ENCODE measurements at regions not wholly inside any gene's neighbourhood (a gene's known extent, or its start where the extent isn't known, plus 50 kb on each side); places are given as distances from the start of the nearest gene placed in this dataset.

- Histone ChIP-seq H3K36me3 (replicated peaks; ENCODE audit: insufficient read depth, low read depth) (no peaks in the 10 kb centered on the region), H3K4me2 (no peak overlapping the region)
- 80% methylated on average over 6 of the region's 6 CpGs for WGBS (ENCODE audit: low lambda C conversion rate, missing lambda C conversion rate)
These were observed 313.4 kb downstream of the SPATA17 start for GRCh38 chr1:217944550-217944949.

GRCh38 chr1:217946511-217946910 is 315.4 kb downstream of the SPATA17 start:
- 93% methylated on average over 8 of the region's 8 CpGs for WGBS (ENCODE audit: low lambda C conversion rate, missing lambda C conversion rate)
- H3K79me2 ChIP-seq, result no peaks in the 10 kb centered on the region
- DNase-seq (ENCODE audit: low spot score), result no peak

More at GRCh38 chr1:217944550-217944949, 313.4 kb downstream of the SPATA17 start:
- Histone ChIP-seq H3K9me2 (replicated peaks; ENCODE audit: insufficient read depth) (no peaks in the 10 kb centered on the region), H4K20me1 (ENCODE audit: insufficient read depth, poor library complexity, severe bottlenecking) (no peaks in the 10 kb centered on the region), H3K4me1 (ENCODE audit: insufficient read depth) (no peaks in the 10 kb centered on the region), H3K79me2 (no peaks in the 10 kb centered on the region), H3K9me3 (ENCODE audit: low read depth) (no peaks in the 10 kb centered on the region), H3K4me3 (no peak overlapping the region), H3K27ac (no peak overlapping the region), H3K27me3 (no peaks in the 10 kb centered on the region), H2AFZ (no peak overlapping the region)
- TF ChIP-seq EZH2phosphoT487 (IDR thresholded peaks at IDR 0.05; ENCODE audit: low read depth, severe bottlenecking, unreplicated experiment) (no peak), CTCF (IDR thresholded peaks at IDR 0.05; ENCODE audit: poor library complexity) (no peak), EZH2 (IDR thresholded peaks at IDR 0.05; ENCODE audit: borderline replicate concordance) (no peak)
- DNase-seq (ENCODE audit: low spot score), result no peak

GRCh38 chr1:217948741-217949140 is 317.6 kb downstream of the SPATA17 start:
- WGBS (ENCODE audit: low lambda C conversion rate, missing lambda C conversion rate), result 46% methylated on average over 2 of the region's 2 CpGs
- TF ChIP-seq CTCF (IDR thresholded peaks at IDR 0.05; ENCODE audit: poor library complexity), result no peak
- TF ChIP-seq EZH2 (IDR thresholded peaks at IDR 0.05; ENCODE audit: borderline replicate concordance), result no peak
- no peak for TF ChIP-seq EZH2phosphoT487 (IDR thresholded peaks at IDR 0.05; ENCODE audit: low read depth, severe bottlenecking, unreplicated experiment)
- no peaks in the 10 kb centered on the region for H3K9me3 ChIP-seq (ENCODE audit: low read depth)
- no peaks in the 10 kb centered on the region for H4K20me1 ChIP-seq (ENCODE audit: insufficient read depth, poor library complexity, severe bottlenecking)
- no peak overlapping the region for H3K4me2 ChIP-seq
- H3K27ac ChIP-seq, result no peak overlapping the region
- no peak overlapping the region for H2AFZ ChIP-seq
- H3K79me2 ChIP-seq, result no peaks in the 10 kb centered on the region
- no peak for DNase-seq (ENCODE audit: low spot score)
- H3K27me3 ChIP-seq, result no peaks in the 10 kb centered on the region
- H3K4me3 ChIP-seq, result no peak overlapping the region
- no peaks in the 10 kb centered on the region for H3K9me2 ChIP-seq (replicated peaks; ENCODE audit: insufficient read depth)
- H3K36me3 ChIP-seq (replicated peaks; ENCODE audit: insufficient read depth, low read depth), result no peaks in the 10 kb centered on the region
- H3K4me1 ChIP-seq (ENCODE audit: insufficient read depth), result no peaks in the 10 kb centered on the region

More at GRCh38 chr1:217946511-217946910, 315.4 kb downstream of the SPATA17 start:
- Histone ChIP-seq H4K20me1 (ENCODE audit: insufficient read depth, poor library complexity, severe bottlenecking) (no peaks in the 10 kb centered on the region), H3K27ac (no peak overlapping the region), H3K9me2 (replicated peaks; ENCODE audit: insufficient read depth) (no peaks in the 10 kb centered on the region), H3K36me3 (replicated peaks; ENCODE audit: insufficient read depth, low read depth) (no peaks in the 10 kb centered on the region), H3K9me3 (ENCODE audit: low read depth) (no peaks in the 10 kb centered on the region), H3K4me3 (no peak overlapping the region), H2AFZ (no peak overlapping the region), H3K27me3 (no peaks in the 10 kb centered on the region), H3K4me1 (ENCODE audit: insufficient read depth) (no peaks in the 10 kb centered on the region), H3K4me2 (no peak overlapping the region)
- TF ChIP-seq CTCF (IDR thresholded peaks at IDR 0.05; ENCODE audit: poor library complexity) (no peak), EZH2 (IDR thresholded peaks at IDR 0.05; ENCODE audit: borderline replicate concordance) (no peak)

GRCh38 chr1:217953330-217953729 is 322.2 kb downstream of the SPATA17 start:
- Histone ChIP-seq H3K36me3 (replicated peaks; ENCODE audit: insufficient read depth, low read depth) (no peaks in the 10 kb centered on the region), H4K20me1 (ENCODE audit: insufficient read depth, poor library complexity, severe bottlenecking) (no peaks in the 10 kb centered on the region), H3K27me3 (no peaks in the 10 kb centered on the region), H3K27ac (no peak overlapping the region), H3K4me3 (no peak overlapping the region), H3K4me2 (no peak overlapping the region), H3K9me2 (replicated peaks; ENCODE audit: insufficient read depth) (no peaks in the 10 kb centered on the region), H3K9me3 (ENCODE audit: low read depth) (no peaks in the 10 kb centered on the region), H3K4me1 (ENCODE audit: insufficient read depth) (no peaks in the 10 kb centered on the region), H2AFZ (no peak overlapping the region), H3K79me2 (no peaks in the 10 kb centered on the region)
- no peak for DNase-seq (ENCODE audit: low spot score)
- WGBS (ENCODE audit: low lambda C conversion rate, missing lambda C conversion rate), result 32% methylated on average over 2 of the region's 2 CpGs
- no peak for TF ChIP-seq CTCF (IDR thresholded peaks at IDR 0.05; ENCODE audit: poor library complexity)
- TF ChIP-seq EZH2 (IDR thresholded peaks at IDR 0.05; ENCODE audit: borderline replicate concordance), result no peak
- TF ChIP-seq EZH2phosphoT487 (IDR thresholded peaks at IDR 0.05; ENCODE audit: low read depth, severe bottlenecking, unreplicated experiment), result no peak
